Neural crest cell (in vitro differentiated cells): ENCODE measurements at regions not wholly inside any gene's neighbourhood (a gene's known extent, or its start where the extent isn't known, plus 50 kb on each side); places are given as distances from the start of the nearest gene placed in this dataset.
A peak's percentile ranks its signal among the peaks of the same experiment; 100 is the strongest.
"Not testable (repeated sequence)": the region's sequence is repeated elsewhere in the genome, so short reads cannot be mapped to it uniquely, and the experiment has no call there.

Source experiments
- DNase-seq: peaks from one replicate; pipeline ENCODE4 v3.0.0; 2021; ENCODE audit warnings: low read depth, mixed read lengths, low spot score
- H3K27ac Mint-ChIP-seq: one replicate; pipeline ENCODE4 v1.8.0; 2021; ENCODE audit warnings: mild to moderate bottlenecking, mixed read lengths; ENCODE audit not compliant: unreplicated experiment
- H3K27me3 Mint-ChIP-seq: 2 replicates; pipeline ENCODE4 v1.8.0; 2021; ENCODE audit warnings: low read depth, mild to moderate bottlenecking, mixed read lengths
- H3K36me3 Mint-ChIP-seq: 2 replicates; pipeline ENCODE4 v1.8.0; 2021; ENCODE audit warnings: low read depth, mild to moderate bottlenecking, mixed read lengths
- H3K4me1 Mint-ChIP-seq: 2 replicates; pipeline ENCODE4 v1.8.0; 2021; ENCODE audit warnings: mixed read lengths
- H3K4me3 Mint-ChIP-seq: one replicate; pipeline ENCODE4 v1.8.0; 2021; ENCODE audit warnings: mild to moderate bottlenecking, mixed read lengths
- H3K9me3 Mint-ChIP-seq: 2 replicates; pipeline ENCODE4 v1.8.0; 2021; ENCODE audit warnings: mixed read lengths
- TF ChIP-seq, protein P1 (sequence below): fragments of 200-600 bp; sonication (generic); conservative IDR thresholded peaks from 2 replicates; pipeline ENCODE4 v1.5.0; 2021; ENCODE audit warnings: antibody characterized with exemption, mild to moderate bottlenecking

- Mint-ChIP-seq H3K4me3 (no peak overlapping the region), H3K27me3 (no peaks in the 10 kb centered on the region), H3K9me3 (peaks cover 3% of the 10 kb centered on the region), H3K36me3 (no peaks in the 10 kb centered on the region), H3K4me1 (peaks cover 49% of the 10 kb centered on the region), H3K27ac (no peak overlapping the region)
- TF ChIP-seq, protein P1, sequence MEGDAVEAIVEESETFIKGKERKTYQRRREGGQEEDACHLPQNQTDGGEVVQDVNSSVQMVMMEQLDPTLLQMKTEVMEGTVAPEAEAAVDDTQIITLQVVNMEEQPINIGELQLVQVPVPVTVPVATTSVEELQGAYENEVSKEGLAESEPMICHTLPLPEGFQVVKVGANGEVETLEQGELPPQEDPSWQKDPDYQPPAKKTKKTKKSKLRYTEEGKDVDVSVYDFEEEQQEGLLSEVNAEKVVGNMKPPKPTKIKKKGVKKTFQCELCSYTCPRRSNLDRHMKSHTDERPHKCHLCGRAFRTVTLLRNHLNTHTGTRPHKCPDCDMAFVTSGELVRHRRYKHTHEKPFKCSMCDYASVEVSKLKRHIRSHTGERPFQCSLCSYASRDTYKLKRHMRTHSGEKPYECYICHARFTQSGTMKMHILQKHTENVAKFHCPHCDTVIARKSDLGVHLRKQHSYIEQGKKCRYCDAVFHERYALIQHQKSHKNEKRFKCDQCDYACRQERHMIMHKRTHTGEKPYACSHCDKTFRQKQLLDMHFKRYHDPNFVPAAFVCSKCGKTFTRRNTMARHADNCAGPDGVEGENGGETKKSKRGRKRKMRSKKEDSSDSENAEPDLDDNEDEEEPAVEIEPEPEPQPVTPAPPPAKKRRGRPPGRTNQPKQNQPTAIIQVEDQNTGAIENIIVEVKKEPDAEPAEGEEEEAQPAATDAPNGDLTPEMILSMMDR, result no peak
- no peak for DNase-seq
These were observed 562.1 kb downstream of the DACH1 start for GRCh38 chr13:71304861-71305260.

DNA sequence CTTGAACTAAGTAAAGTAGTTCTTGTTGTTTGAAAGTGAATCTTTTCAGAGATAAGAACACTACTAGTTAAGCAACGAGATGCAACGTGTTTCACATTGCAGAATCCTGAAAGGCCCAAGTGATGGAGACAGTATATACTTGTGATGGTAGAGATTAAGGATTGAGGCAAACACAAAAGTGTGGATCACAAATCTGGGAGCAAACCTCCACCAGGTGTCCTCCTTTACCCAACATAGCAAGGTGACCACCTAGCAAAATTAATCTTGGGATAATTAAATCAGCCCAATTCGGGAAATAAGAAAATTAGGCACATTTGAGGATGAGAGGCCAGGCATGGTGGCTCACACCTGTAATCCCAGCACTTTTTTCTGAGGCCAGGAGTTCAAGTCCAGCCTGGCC is 563.9 kb downstream of the DACH1 start:
- DNase-seq, result no peak
- H3K4me3 Mint-ChIP-seq, result no peak overlapping the region
- H3K36me3 Mint-ChIP-seq, result peaks cover 3% of the 10 kb centered on the region
- TF ChIP-seq, protein P1, result peak; percentile 27
- H3K9me3 Mint-ChIP-seq, result peaks cover 8% of the 10 kb centered on the region
- no peak overlapping the region for H3K27ac Mint-ChIP-seq
- H3K4me1 Mint-ChIP-seq, result peaks cover 55% of the 10 kb centered on the region
- no peaks in the 10 kb centered on the region for H3K27me3 Mint-ChIP-seq

- H3K27me3 Mint-ChIP-seq, result no peaks in the 10 kb centered on the region
- H3K4me3 Mint-ChIP-seq, result no peak overlapping the region
- TF ChIP-seq, protein P1, result no peak
- H3K9me3 Mint-ChIP-seq, result peaks cover 18% of the 10 kb centered on the region
- H3K4me1 Mint-ChIP-seq, result peaks cover 33% of the 10 kb centered on the region
- H3K27ac Mint-ChIP-seq, result no peak overlapping the region
- H3K36me3 Mint-ChIP-seq, result peaks cover 3% of the 10 kb centered on the region
- no peak for DNase-seq
These were observed 566.4 kb downstream of the DACH1 start for GRCh38 chr13:71300602-71301001.

- Mint-ChIP-seq H3K9me3 (peaks cover 7% of the 10 kb centered on the region), H3K4me3 (no peak overlapping the region), H3K4me1 (peaks cover 8% of the 10 kb centered on the region), H3K36me3 (peaks cover 3% of the 10 kb centered on the region), H3K27me3 (no peaks in the 10 kb centered on the region), H3K27ac (no peak overlapping the region)
- TF ChIP-seq, protein P1, result no peak
- no peak for DNase-seq
These were observed 575.2 kb downstream of the DACH1 start for GRCh38 chr13:71291842-71292146.

DNA sequence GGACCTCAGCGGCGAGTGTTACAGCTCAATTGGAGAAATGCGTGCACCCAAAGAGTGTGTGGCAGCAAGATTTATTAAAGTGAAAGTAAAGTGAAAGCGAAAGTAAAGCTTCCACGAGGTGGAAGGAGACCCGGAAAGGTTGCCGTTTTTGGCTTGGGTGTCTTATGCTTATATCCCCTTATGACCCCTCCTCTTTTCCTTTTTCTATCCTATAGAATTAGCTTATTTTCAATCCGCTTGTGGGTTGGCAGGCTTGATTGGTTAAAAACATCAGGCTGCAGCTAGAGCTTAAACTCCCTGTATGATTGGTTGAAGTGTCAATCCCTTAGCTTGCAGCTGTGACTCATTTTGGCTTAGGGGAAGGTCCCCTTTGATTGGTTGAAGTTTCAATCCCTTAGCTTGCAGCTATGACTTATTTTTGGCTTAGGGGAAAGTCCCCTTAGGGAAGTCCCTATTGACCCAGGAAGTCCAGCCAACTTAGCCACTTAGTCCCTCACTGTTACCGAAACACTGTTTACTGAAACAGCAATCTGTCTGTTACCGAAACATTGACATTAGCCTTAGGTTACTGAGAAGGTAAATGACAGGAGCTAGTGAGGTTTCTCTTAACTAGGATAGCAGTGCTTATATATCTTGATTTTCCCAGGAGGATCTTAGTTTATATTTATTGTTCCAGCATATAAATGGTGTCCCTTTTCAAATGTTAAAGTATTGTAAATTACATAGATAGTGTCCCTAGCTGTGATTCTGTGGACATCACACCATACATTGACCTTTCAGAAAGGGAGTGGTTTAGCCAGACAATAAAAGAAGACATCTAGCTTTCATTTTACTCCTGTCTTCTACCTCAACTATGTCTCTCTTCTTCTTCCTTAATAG is 575.8 kb downstream of the DACH1 start:
- H3K4me1 Mint-ChIP-seq, result peaks cover 8% of the 10 kb centered on the region

DNA sequence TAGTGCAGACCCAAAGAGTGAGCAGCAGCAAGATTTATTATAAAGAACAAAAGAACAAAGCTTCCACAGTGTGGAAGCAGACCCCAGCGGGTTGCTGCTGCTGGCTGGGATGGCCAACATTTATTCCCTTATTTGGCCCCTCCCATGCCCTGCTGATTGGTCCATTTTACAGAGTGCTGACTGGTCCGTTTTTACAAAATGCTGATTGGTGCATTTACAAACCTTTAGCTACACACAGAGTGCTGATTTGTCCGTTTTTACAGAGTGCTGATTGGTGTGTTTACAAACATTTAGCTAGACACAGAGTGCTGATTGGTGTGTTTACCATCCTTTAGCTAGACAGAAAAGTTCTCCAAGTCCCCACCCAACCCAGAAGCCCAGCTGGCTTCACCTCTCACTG is 577.0 kb downstream of the DACH1 start:
- H3K27ac Mint-ChIP-seq, result peak overlapping the region; percentile 83
- not testable (repeated sequence) for DNase-seq, H3K9me3 Mint-ChIP-seq, H3K27me3 Mint-ChIP-seq, H3K36me3 Mint-ChIP-seq, H3K4me3 Mint-ChIP-seq, H3K4me1 Mint-ChIP-seq

More for the DNA sequence above, 575.8 kb downstream of the DACH1 start:
- Mint-ChIP-seq H3K4me3 (no peak overlapping the region), H3K27me3 (no peaks in the 10 kb centered on the region), H3K9me3 (peaks cover 9% of the 10 kb centered on the region), H3K27ac (no peak overlapping the region), H3K36me3 (peaks cover 3% of the 10 kb centered on the region)
- DNase-seq, result no peak
- TF ChIP-seq, protein P1, result no peak
